ENCODE measurements at regions not wholly inside any gene's neighbourhood (a gene's known extent, or its start where the extent isn't known, plus 50 kb on each side); places are given as distances from the start of the nearest gene placed in this dataset.

GRCh38 chr2:172329416-172329773 is 98.0 kb upstream of the ITGA6 start:
- no peak for TF ChIP-seq CTCF (conservative IDR thresholded peaks at IDR 0.05; ENCODE audit: low read depth, low read length)
- TF ChIP-seq EZH2 (IDR thresholded peaks at IDR 0.05; ENCODE audit: borderline replicate concordance, low read depth, low read length, poor library complexity, severe bottlenecking): no peak
